Effector CD4-positive, alpha-beta T cell (primary cell): ENCODE measurements at regions not wholly inside any gene's neighbourhood (a gene's known extent, or its start where the extent isn't known, plus 50 kb on each side); places are given as distances from the start of the nearest gene placed in this dataset.
"Not testable (repeated sequence)": the region's sequence is repeated elsewhere in the genome, so short reads cannot be mapped to it uniquely, and the experiment has no call there.

Experiments
- DNase-seq: peaks from one replicate; pipeline ENCODE4 v3.0.0-alpha.2; 2020

DNA sequence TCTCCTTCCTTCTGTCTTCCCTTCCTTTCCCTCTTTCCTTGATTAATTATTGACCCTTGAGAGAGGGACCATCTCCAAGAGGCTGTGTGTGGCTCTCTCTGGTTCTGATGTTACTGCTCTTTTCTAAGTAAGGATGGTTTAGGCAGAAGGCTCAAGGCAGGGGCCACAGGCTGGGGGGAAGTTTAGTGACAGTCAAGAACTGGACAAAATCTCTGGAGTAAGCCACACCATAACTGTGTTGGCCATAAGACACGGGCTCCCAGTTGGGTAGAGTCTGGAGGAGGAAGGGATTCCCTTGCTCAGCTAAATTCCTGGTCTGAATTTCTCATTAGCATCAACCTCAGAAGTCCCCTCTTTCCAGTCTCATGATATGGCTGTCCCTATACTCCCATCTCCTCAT, 74.7 kb downstream of the BUD13 start:
- no peak for DNase-seq

DNA sequence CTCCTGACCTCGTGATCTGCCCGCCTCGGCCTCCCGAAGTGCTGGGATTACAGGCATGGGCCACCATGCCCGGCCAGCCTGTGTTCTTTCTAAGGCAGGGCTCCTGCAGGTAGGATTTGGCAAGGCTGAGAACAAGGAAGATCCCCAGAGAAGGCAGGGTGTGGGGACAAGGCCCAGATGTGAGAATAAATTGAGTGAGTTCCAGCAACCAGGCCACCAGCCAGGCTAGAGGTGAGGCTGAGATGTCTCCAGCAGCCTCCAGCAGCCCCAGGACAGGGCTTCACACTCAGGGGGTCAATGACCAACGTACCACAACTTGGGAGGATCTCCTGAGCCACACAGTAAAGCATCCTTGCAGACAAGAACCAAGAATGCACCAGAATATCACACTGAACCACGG, 75.1 kb downstream of the BUD13 start:
- DNase-seq, result no peak

DNA sequence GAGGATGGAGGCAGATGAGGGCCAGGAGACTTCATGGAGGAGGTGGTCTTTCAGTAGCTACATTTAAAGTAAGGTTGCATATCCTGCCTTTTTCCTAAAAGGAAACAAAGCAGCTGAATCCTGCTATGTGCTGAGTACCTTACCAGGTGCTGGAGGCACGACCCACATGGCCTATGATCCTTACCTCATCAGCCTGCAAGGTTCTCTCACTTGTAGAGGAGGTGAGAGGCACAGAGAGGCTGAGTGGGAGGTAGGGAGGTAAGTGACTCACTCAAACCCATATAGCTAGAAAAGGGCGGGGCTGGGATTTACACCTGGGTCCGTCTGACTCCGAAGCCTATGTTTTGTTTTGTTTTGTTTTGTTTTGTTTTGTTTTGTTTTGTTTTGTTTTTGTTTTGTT, 75.8 kb downstream of the BUD13 start:
- no peak for DNase-seq

DNA sequence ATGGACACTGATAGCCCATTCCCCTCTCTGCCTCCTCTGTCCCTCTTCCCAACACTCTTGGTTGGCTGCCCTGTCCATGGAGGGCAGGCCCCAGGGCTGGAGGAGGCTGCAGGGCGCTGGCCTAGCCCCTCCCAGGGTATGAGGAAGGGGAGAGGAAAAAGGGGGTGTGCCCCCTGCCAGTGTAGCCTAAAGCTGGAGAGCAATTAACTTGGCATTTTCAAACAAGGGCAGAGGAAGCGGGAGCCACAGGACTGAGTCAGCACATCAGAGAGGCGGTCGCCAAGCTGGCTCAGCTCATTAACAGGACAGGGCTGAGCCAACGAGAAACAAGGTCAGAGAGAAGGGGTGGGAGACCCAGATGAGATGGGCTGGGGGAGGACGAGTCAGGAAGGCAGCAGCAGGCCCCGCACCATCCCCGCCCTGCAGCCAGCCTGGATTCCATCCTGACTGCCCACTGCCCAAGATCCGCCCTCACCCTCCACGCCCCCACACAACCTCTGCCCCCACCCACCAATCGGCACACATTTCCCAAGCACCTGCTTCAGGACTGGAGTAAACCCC, 76.3 kb downstream of the BUD13 start:
- DNase-seq, result no peak

DNA sequence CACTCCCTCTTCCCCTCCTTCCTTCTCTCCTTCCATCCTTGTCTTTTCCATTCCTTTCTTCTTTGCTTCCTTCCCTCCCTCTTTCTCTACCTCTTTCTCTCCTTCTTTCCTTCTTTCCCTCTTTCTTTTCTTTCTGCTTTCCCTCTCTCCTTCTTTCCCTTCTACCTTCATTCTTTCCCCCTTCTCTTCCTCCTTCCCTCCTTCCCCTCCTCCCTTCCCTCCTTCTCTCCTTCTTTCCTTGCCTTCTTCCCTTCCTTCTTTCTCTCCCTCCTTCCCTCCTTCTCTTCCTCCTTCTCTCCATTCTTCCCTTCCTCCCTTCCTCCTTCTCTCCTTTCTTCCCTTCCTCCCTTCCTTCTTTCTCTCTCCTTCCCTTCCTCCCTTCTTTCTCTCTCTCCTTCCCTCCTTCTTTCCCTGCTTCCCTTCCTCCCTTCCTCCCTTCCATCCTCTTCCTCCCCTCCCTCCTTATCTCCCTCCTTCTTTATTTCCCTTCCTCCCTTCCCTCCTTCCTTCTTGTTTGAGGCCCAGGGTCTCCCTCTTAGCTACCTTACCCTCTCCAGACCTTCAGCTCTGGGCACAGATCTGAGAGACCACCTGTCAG, 77.0 kb downstream of the BUD13 start:
- DNase-seq, result no peak

DNA sequence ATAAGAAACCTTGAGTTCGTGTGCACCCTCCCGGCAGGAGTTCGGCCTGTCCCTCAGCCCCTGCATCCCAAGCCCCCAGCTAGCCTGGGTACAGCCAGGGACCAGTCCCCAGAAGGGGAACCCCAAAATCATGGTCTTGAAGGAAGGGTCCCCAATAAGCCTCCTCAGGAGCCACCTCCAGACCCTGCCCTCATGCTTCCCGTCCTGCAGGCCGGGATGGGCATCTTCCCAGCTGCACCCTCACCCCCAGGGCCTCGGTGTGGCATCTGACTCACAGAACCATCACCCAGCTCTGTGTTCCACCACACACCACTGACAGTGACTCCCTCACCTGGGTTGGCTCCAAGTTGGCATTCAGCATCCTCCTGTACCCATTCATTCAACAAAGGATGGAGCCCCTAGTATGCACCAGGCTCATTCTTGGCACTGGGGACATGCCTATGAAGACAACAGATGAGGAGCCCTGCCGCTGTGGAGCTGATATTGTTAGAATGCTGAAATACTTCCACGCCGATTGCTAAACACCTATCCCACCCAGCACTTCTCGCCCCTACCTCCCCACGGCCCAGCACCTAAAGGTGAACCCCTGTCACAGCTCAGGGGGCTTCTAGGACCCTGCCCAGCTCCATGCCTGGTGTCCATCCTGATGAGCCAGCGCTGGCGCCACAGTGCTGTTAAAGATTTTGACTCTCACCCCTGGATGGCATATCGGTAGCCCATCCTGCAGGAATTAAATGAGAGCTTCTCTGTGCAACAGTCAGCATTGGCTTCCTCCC, 77.8 kb downstream of the BUD13 start:
- no peak for DNase-seq

DNA sequence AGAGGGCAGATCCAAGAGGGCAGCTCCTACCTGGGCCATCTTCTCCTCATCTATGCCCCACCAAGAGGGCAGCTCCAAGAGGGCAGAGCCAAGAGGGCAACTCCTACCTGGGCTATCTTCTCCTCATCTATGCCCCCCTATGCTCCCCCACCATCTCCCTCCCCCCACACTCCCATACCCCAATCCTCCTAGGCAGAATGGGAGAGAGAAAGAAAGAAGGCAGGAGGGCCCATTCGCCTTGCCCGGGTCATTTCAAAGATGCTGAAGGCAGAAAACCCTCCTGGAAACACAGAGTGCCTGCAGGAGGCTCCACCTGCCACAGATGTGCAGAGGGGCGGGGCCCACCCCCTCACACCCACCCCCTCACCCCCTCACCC, 78.5 kb downstream of the BUD13 start:
- DNase-seq, result no peak

DNA sequence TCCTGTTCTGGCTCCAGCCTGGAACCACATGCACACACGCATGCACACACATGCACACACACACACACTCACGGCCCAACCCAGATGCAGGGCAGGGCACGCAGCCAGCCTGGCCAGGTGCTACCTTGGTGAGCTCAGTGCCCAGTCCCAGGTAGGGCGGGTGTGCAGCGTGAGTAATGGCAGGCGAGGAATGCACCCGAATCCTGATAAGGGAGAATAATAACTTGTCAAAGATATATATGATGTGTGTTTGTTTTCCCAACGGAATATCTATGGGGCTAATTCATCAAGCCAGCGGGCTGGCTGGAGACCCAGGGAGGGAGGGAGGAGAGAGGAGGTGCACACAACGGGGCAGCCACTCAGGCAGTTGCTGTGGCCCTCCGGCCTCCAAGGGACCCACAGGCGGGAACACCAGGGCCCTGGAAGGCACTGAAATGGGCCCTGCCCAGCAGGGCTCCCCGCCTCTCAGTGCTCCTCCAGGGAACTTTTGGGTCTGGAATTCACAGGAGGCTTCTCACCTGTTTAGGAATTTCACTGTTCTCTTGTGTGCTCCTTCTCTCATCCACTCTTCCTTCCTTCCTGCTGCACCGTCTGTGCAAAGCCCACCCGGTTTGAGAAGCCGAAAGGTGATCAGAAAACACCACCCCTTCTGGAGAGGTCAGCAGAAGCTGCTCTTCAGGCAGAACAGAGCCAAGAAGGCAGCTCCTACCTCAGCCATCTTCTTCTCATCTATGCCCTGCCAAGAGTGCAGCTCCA, 79.0 kb downstream of the BUD13 start:
- DNase-seq, result no peak

DNA sequence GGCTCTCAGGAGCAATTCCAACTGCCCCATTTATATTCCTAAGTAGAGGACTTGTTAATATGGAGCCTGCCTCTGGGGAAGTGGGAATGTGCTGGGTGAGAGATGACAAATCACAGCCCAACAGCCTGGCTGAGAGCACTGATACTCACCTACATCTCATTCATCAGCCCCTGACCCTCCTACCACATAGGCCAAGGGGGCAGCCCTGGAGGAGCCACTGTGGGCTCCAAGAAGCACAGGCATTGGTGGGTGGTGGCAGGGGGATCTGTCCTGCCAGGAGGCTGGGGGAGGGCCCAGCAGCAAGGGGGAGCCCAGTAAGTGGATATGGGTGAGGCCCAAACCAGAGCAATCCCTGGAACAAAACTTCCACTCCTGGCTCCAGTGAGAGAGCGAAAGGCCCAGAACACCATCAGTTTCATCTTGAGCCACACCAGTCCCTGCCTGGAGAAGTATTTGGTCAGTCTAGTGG, 79.7 kb downstream of the BUD13 start:
- no peak for DNase-seq

DNA sequence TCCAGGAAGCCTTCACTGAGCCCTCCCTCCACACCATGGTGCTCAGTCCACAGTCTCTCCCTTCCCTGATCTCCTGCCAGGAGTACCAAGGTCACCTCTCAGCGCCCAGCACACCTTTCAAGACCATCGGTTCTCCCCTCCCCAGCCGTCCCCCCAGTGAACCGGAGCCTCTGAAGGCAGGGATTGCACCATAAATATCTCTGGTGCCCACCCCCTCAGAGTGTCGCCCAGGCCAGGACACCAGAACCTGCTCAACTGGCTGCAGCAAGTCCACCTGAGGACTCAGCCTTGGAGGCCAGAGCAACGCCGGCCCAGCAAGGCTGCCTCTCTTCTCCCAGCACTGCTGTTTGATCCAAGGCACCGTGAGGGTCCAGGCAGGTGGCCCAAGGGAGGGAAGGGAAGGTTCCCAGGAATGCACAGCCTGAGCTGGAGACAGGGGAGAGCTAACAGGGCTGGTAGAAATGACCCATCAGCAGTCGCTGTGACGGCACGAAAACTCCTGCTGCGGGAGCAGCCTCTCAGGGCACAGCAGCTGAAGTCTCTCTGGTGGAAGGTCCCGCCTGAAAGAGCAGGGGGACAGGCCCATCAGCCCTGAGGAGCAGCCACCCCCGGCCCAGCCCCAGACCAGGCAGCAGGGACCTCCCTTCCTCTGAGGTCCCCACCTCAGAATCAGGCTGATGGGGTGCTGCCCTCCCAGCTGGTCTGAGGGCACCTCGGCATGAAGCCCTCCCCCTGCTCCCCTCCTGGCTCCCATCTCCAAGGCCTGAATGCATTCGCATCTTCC, 80.3 kb downstream of the BUD13 start:
- no peak for DNase-seq

DNA sequence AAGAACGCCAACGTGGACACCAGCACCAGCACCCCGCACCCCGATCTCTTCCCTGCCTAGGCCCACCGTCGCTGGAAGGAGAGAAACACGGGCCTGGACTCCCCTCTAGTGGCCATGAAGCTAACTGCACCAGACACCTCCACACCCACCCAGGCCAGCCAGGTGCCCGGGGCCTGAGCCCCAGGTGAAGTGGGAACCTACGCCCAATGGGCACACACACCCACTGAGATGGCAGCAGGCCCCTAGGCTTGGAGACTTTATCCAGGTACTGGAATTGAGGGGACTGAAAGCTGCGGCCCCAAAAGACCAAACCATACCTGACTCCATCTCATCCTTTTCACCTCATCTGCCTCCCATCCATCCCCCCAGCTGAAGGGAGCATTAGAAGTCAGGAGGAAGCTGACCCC, 81.0 kb downstream of the BUD13 start:
- peak; percentile 35 for DNase-seq

DNA sequence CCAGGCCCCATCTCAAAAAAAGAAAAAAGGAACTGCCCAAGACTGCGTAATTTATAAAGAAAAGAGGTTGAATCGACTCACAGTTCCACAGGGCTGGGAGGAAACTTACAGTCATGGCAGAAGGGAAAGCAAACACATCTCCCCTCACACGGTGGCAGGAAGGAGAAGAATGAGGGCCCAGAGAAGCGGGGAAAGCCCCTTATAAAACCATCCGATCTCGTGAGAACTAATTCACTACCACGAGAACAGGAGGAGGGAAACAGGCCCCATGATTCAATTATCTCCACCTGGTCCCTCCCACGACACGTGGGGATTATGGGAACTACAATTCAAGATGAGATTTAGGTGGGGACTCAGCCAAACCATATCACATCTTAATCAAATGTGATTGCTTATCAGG, 82.2 kb downstream of the BUD13 start:
- DNase-seq, result no peak

DNA sequence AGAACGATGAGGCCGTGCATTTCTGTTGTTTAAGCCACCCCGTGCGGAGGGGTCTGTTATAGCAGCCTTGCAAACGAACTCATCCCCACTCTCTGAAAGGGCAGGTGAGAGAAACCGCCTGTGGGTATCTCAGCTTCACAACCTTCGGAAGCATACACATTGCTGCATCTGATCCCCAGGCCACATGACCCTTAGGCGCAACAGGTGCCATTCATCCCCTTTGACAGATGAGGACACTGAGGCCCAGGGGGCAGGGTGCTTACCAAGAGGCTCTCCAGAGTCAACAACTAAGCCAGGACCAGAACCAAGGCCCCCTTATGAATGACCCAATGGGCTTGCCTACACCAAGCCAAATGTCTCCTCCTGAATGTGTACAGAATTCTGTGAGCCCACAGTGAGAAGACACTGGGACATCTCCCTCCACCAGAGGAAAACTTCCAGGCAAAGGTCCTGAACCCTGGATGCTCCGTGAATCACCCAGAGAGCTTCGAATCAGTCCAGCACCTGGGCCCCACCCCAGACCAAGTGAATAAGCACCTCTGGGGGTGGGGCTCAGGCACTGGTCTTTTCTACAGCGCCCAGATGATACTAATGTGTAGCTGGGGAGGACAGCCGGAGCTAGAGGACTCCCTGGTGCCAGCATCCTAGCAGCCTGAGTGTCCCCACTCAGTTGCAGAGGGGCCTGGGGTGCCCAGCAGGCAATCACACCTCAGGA, 83.2 kb downstream of the BUD13 start:
- no peak for DNase-seq

DNA sequence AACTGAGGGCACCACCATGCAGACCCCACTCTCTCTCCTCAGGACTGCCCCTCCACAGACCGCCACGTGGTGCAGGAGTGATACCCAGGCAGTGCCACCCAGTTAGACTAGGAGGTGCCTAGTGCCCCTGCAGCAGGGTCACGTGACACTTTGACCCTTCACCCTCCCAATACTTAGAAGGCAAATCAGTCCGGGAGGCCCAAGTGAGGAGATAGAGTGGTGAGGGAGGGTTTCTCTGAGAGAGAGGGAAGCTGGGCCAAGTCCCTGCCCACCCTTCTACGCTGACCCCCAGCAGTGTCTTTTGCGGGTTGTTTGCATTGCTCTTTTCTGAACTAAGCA, 84.6 kb downstream of the BUD13 start:
- DNase-seq, result no peak

DNA sequence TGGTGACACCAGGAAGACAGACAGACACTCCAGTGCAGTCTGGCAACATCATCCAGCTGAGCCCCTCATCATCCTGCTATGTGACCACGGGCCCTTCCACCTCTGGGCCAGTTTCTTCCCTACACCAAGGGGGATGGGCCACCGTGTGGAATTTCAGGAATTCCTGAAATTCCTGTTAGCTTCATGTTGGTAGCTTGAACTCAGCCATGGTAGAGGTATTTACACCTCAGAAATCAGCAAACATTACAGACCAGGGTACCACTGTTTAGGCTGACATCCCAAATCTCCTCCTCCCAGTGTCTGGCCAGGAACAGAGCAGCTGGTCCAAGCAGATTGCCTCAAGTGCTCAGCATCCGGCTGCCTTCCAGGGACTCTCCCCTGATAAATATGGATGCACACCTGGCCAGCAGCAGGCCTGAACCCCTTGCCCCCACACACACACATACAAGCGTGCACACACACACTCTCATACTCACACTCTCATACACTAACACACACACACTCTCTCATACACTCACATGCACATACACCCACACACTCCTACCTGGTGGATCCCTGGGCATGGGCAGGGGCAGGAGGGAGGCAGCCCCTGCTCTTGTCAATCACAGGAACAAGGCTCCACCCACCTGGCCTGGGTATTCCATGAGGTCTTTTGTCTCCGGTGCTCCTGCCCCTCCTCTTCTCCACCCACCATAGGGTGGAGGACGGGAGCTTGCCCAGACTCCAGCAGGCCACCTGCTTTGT, 85.2 kb downstream of the BUD13 start:
- no peak for DNase-seq

DNA sequence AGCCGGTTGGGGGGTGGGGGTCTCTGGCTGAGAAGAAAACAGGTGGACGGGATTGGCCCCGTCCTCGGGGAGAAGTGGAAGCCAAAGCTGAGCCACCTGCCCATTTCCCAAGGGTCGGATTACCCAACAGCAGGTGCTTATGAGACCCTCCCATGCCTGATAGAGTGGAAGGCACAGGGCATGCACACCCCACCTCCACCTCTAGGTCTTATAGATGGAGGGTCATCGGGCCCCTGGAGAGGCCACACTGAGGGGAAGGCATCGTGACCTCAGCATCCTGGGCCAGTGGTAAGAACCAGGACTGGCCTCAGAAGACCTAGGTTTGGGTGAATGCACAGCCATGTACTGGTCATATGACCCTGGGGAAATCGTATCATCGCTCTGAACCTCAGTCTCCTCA, 85.9 kb downstream of the BUD13 start:
- DNase-seq, result no peak

DNA sequence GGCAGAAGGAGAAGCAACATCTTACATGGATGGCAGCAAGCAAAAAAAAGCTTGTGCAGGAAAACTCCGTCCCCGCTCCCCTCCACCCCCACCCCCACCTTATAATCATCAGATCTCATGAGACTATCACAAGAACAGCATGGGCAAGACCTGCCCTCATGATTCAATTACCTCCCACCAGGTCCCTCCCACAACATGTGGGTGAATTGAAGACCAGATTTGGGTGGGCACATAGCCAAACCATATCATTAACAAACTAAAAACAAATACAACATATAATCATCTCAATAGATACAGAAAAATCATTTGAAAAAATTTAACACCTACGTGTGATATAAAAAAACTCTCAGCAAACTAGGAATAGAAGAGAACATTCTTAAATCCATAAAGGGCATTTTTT, 88.8 kb downstream of the BUD13 start:
- no peak for DNase-seq

DNA sequence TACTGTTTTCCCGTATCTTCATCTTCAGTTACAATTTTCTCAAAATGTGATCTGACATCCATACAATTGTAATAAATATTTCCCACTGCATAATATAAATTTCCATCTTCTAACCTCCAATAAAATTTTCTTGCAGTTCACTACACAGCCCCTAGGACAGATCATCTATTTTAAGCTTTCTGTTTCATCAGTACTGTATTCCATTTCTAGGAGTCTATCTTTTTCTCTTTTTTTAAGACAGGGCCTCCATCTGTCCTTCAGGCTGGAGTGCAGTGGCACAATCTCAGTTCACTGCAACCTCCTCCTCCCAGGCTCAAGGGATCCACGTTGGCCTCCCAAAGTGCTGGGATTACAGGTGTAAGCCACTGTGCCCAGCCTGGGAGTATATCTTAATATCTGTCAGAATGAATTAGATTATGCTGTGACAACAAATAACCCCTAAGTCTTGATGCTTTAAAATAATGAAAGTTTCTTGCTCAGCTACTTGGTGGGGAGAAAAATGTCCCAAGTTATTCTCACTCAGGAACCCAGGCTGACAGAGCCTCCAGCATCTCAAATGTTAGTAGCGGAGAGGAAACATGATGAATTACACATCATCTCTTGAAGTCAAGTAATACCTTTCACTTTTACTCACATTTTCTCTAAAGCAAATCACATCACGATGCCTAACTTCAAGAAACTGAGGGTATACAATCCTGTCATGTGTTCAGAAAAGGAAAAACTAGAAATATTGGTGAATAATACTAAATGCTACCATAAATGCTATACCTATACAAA, 92.2 kb downstream of the BUD13 start:
- DNase-seq, result no peak

DNA sequence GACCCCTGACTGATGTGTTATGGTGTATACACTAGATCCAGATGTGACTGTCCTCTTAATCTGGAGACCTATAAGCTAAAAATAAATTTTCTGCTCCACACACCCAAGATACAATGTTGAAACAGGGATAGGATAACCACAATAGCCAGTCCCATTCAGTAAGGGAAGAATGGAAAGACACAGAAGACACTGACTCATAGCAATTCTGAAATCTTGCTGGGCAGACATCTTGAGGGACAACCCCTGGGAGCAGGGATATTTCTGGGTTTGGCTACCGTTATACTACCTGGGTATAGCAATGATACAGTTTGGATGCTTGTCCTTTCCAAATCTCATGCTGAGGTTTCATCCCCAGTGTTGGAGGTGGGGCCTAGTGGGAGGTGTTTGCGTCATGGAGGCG, 93.9 kb downstream of the BUD13 start:
- DNase-seq, result no peak

DNA sequence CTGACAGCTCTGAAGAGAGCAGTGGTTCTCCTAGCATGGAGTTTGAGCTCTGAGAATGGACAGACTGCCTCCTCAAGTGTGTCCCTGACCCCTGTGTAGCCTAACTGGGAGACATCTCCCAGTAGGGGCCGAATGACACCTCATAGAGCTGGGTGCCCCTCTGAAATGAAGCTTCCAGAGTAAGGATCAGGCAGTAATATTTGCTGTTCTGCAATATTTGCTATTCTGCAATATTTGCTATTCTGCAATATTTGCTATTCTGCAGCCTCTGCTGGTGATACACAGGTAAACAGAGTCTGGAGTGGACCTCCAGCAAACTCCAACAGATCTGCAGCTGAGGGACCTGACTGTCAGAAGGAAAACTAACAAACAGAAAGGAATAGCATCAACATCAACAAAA, 105.5 kb downstream of the BUD13 start:
- not testable (repeated sequence) for DNase-seq
